Esophagus muscularis mucosa (tissue), 4 donors: ENCODE measurements at regions not wholly inside any gene's neighbourhood (a gene's known extent, or its start where the extent isn't known, plus 50 kb on each side); places are given as distances from the start of the nearest gene placed in this dataset.
"Not testable (repeated sequence)": the region's sequence is repeated elsewhere in the genome, so short reads cannot be mapped to it uniquely, and the experiment has no call there.

ENCODE experiments used
- DNase-seq: peaks from one replicate; pipeline ENCODE4 v3.0.0-alpha.2; 2017; ENCODE audit errors: extremely low spot score
- H3K27ac ChIP-seq, 4 donors: fragments of 200-600 bp; sonication (generic); replicated peaks in 1 of 4; 1 replicate in 3 of 4; 2 replicates in 1 of 4; pipeline ENCODE4 v1.5.1; 2016 to 2019; ENCODE audit warnings: mild to moderate bottlenecking in 1 of 4
- H3K27me3 ChIP-seq, 4 donors: fragments of 200-600 bp; sonication (generic); one replicate each; pipeline versions ENCODE4 v1.5.1 to v1.6.0; 2016 to 2019
- H3K36me3 ChIP-seq, 4 donors: fragments of 200-600 bp; sonication (generic); one replicate each; pipeline ENCODE4 v1.5.1; 2016 to 2019
- H3K4me1 ChIP-seq, 4 donors: fragments of 200-600 bp; sonication (generic); one replicate each; pipeline ENCODE4 v1.5.1; 2016 to 2019
- H3K4me3 ChIP-seq, 4 donors: fragments of 200-600 bp; sonication (generic); 1 replicate in 2 of 4; 2 replicates in 2 of 4; pipeline ENCODE4 v1.5.1; 2016 to 2019; ENCODE audit warnings: mild to moderate bottlenecking in 4 of 4, moderate library complexity in 1 of 4
- H3K9me3 ChIP-seq, 4 donors: fragments of 200-600 bp; sonication (generic); 1 replicate in 3 of 4; 2 replicates in 1 of 4; pipeline ENCODE4 v1.5.1; 2016 to 2019
- EP300 ChIP-seq: sonication (generic); formaldehyde crosslinking; IDR thresholded peaks from one replicate; pipeline ENCODE4 v1.6.1; 2017; ENCODE audit warnings: antibody characterized with exemption
- POLR2A ChIP-seq: fragments of 450-650 bp; IDR thresholded peaks from one replicate; pipeline ENCODE4 v1.6.1; 2017; ENCODE audit warnings: antibody characterized with exemption, moderate library complexity, mild to moderate bottlenecking, low read depth
- POLR2AphosphoS5 ChIP-seq, 2 donors: sonication (generic); formaldehyde crosslinking; IDR thresholded peaks; one replicate each; pipeline ENCODE4 v1.6.1; 2017; ENCODE audit warnings: antibody characterized with exemption in 2 of 2
- WGBS: methylation state at CpG from one replicate; pipeline ENCODE4 v1.1.5; 2018; 5-methylcytosine and 5-hydroxymethylcytosine counted together
- intact Hi-C: fragments of 100-400 bp; cut with DNase I; formaldehyde crosslinking; loops from one replicate; pipeline ENCODE4 v1.15.1; 2023
- TF ChIP-seq, protein P1 (sequence below), 3 experiments: fragments of 200-600 bp in 2 of 3; fragments of 450-650 bp in 1 of 3; sonication (generic) in 2 of 3; IDR thresholded peaks; one replicate each; pipeline ENCODE4 v1.5.1; 2017 to 2019; ENCODE audit warnings: antibody characterized with exemption in 3 of 3, mild to moderate bottlenecking in 2 of 3, moderate library complexity in 1 of 3

DNA sequence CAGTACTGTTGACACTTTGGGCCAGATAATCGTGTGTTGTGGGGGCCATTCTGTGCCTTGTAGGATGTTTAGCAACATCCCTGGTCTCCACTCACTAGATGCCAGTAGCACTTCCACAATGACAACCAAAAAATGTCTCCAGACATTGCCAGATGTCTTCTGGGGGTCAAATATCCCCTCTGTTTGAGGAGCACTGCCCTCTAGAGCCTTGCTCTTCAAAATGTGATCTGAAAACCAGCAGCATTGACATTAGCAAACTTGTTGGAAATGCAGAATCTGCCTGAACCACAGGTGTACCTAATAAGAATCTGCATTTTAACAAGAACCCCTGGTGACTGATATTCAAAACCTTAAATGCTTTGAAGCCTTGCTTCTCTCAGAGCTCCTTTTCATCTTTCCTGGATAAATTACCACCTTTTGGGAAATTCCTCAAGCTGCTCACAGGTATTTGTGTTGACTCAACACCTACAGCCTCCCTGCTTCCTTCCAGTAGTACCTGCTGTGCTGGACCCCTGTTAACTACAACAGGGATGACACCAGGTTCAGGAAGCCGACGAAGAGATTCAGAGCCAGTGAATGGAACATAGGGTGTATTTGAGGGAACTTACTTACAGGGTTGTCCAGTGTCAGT is 459.0 kb upstream of the NR3C2 start:
- TF ChIP-seq EP300 (no peak), POLR2AphosphoS5 (IDR thresholded peaks at IDR 0.05) (no peak), POLR2A (no peak)
- TF ChIP-seq, protein P1, sequence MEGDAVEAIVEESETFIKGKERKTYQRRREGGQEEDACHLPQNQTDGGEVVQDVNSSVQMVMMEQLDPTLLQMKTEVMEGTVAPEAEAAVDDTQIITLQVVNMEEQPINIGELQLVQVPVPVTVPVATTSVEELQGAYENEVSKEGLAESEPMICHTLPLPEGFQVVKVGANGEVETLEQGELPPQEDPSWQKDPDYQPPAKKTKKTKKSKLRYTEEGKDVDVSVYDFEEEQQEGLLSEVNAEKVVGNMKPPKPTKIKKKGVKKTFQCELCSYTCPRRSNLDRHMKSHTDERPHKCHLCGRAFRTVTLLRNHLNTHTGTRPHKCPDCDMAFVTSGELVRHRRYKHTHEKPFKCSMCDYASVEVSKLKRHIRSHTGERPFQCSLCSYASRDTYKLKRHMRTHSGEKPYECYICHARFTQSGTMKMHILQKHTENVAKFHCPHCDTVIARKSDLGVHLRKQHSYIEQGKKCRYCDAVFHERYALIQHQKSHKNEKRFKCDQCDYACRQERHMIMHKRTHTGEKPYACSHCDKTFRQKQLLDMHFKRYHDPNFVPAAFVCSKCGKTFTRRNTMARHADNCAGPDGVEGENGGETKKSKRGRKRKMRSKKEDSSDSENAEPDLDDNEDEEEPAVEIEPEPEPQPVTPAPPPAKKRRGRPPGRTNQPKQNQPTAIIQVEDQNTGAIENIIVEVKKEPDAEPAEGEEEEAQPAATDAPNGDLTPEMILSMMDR (IDR thresholded peaks at IDR 0.05): no peak
- Histone ChIP-seq H3K27me3 (no peaks in the 10 kb centered on the region), H3K36me3 (no peaks in the 10 kb centered on the region), H3K27ac (no peak overlapping the region), H3K9me3 (peaks cover 0 to 15% (median 12%) of the 10 kb centered on the region in 4 donors), H3K4me1 (no peaks in the 10 kb centered on the region), H3K4me3 (no peak overlapping the region)
- WGBS: 63% methylated on average over 3 of the region's 3 CpGs
- no peak for DNase-seq
- intact Hi-C loops: no loop called here

DNA sequence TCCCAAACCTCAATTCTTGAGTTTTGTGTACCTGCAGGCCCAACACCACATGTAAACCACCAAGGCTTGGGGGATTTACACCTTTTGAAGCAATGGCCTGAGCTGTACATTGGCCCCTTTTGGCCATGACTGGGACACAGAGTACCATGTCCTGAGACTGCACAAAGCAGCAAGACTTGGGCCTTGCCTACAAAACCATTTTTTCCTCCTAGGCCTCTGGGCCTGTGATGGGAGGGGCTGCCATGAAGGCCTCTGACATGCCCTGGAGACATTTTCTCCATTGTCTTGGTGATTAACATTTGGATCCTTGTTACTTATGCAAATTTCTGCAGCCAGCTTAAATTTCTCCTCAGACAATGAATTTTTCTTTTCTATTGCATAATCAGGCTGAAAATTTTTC is 455.9 kb upstream of the NR3C2 start:
- H3K9me3 ChIP-seq: peaks cover 0 to 15% (median 12%) of the 10 kb centered on the region in 4 donors
- intact Hi-C loops, H3K27ac ChIP-seq, H3K27me3 ChIP-seq, DNase-seq, H3K36me3 ChIP-seq, H3K4me3 ChIP-seq, H3K4me1 ChIP-seq: not testable (repeated sequence)

DNA sequence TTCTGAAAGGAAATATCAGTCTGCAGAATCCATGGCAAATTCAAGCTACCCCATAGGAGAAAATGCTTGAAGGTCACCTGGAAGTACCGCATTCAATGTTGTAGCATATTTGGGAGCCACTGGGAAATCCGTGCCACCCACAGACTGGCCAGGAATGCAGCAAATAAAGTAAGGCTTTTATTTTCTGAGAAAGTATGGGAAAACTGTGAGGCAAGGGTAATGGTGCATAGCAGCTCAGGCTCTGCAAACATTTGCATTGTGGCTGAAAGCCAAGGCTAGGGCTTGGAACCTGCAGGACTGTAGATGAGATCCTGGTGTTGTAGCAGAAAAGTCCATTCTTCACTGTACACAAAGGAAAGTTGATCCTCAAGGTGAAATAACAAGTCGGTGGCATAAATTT is 450.9 kb upstream of the NR3C2 start:
- no peak overlapping the region for H3K27ac ChIP-seq
- DNase-seq: no peak
- H3K36me3 ChIP-seq: no peaks in the 10 kb centered on the region
- TF ChIP-seq POLR2A (no peak), POLR2AphosphoS5 (IDR thresholded peaks at IDR 0.05) (no peak), EP300 (no peak)
- TF ChIP-seq, protein P1 (IDR thresholded peaks at IDR 0.05): no peak
- WGBS: 89% methylated on average over 3 of the region's 3 CpGs
- no peaks in the 10 kb centered on the region for H3K4me1 ChIP-seq
- H3K9me3 ChIP-seq: peaks cover 0 to 9% (median 6%) of the 10 kb centered on the region in 4 donors
- intact Hi-C loops: no loop called here
- no peaks in the 10 kb centered on the region for H3K27me3 ChIP-seq
- no peak overlapping the region for H3K4me3 ChIP-seq

DNA sequence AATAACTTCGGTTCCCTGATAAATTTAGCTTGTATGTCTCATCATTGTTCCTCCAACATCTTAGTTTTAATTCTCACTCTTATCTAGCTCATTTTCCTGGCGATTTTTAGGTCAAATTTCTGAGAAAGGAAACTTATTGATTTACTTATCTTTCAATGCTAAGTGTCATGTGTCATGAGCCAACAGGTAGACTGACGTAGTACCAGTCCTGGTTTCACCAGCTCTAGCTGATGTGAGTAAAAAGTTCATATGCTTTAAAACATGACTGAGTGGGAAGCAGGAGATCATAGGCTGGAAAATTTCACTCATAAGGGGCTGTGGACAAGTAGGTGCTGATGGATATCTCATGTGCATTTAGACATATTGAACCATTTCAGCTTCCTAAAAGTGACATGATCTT is 441.7 kb upstream of the NR3C2 start:
- TF ChIP-seq, protein P1 (IDR thresholded peaks at IDR 0.05): no peak
- TF ChIP-seq POLR2A: no peak
- no peak for TF ChIP-seq POLR2AphosphoS5 (IDR thresholded peaks at IDR 0.05)
- no peak for TF ChIP-seq EP300
- intact Hi-C loops: no loop called here
- no peak for DNase-seq
- Histone ChIP-seq H3K4me3 (no peak overlapping the region), H3K4me1 (no peaks in the 10 kb centered on the region), H3K36me3 (no peaks in the 10 kb centered on the region), H3K27ac (no peak overlapping the region), H3K27me3 (no peaks in the 10 kb centered on the region), H3K9me3 (no peaks in the 10 kb centered on the region)
- 87% methylated on average over 3 of the region's 3 CpGs for WGBS

DNA sequence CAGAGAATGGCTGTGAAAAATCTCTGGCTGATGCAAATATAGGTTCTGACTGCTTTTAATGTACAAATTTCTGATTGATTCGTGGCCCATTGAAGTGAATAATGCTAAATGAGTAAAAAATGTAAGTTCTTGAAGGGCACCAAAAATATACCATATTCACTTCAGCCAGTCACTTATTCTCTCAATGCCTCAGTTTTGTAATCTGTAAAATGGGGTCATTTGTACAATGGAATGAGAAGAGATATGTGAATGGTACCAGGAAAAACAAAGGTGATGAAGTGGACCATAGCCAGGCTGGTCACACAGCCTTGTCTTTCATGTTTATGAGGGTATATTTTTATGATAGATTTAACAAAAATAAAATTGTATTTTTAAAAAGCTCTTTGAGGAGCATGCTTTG is 441.2 kb upstream of the NR3C2 start:
- no peak for DNase-seq
- Histone ChIP-seq H3K4me3 (no peak overlapping the region), H3K27me3 (no peaks in the 10 kb centered on the region), H3K36me3 (no peaks in the 10 kb centered on the region), H3K27ac (no peak overlapping the region), H3K9me3 (no peaks in the 10 kb centered on the region), H3K4me1 (no peaks in the 10 kb centered on the region)
- intact Hi-C loops: no loop called here
- 90% methylated on average over 1 of the region's 1 CpG for WGBS
- TF ChIP-seq POLR2AphosphoS5 (IDR thresholded peaks at IDR 0.05): no peak
- TF ChIP-seq, protein P1 (IDR thresholded peaks at IDR 0.05): no peak
- TF ChIP-seq EP300: no peak
- TF ChIP-seq POLR2A: no peak
